ENCODE measurements at regions not wholly inside any gene's neighbourhood (a gene's known extent, or its start where the extent isn't known, plus 50 kb on each side); places are given as distances from the start of the nearest gene placed in this dataset.

DNA sequence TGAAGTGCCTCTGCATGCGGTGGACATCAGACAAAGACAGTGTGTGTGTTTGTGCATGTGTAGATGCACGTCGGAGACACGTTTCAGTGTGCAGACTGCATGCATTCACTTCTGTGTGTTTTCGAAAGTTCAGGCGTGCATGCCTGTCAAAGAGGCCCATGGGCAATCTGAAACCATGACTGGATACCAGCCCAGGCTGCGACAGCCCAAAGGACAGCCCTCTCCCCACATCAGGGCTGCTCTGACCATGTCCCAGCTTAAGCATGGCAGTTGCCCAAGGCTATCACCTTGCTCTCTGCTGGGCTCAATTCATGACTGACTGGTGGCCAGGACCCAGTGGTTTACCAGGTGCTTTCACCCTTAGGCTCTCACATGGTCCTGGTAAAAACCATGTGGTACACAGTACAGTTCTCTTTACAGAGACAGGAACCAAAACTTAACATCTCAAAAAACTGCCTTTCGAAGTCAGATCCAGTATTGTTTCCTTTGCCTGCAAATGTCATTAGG, 423.7 kb upstream of the CADM1 start:
- DNase-seq (ENCODE audit: low spot score): peak; percentile 23

DNA sequence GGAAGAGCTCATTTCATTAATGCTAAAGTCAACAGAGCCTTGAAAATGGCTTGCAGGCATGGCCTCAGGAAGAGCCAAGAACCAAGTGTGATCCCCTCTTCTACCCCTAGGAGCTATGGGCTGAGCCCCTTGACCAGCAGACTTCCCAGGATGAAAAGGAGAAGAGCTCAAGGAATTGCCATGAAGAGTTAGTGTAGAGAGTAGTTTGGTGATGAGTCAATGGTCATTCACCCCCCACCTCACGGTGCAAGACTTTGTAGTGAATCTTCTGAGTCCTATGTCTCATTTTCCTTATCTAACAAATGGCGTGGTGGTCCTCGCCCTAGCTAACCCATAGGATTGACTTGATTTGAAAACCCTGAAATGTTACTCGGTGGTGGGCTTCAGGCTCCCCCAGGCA, 422.4 kb upstream of the CADM1 start:
- DNase-seq (ENCODE audit: low spot score): no peak

DNA sequence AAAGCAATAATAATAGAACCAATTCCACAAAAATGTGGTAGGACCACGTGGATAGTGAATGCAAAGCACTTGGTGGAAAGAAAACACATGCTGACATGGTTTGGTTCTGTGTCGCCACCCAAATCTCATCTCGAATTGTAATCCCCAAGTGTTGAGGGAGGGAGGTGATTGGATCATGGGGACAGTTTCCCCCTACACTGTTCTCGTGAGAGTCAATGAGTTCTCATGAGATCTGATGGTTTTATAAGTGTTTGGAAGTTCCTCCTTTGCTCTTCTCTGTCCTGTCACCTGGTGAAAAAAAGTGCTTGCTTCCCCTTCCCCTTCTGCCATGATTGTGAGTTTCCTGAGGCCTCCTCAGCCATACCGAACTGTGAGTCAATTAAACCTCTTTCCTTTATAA, 421.9 kb upstream of the CADM1 start:
- DNase-seq (ENCODE audit: low spot score): no peak

DNA sequence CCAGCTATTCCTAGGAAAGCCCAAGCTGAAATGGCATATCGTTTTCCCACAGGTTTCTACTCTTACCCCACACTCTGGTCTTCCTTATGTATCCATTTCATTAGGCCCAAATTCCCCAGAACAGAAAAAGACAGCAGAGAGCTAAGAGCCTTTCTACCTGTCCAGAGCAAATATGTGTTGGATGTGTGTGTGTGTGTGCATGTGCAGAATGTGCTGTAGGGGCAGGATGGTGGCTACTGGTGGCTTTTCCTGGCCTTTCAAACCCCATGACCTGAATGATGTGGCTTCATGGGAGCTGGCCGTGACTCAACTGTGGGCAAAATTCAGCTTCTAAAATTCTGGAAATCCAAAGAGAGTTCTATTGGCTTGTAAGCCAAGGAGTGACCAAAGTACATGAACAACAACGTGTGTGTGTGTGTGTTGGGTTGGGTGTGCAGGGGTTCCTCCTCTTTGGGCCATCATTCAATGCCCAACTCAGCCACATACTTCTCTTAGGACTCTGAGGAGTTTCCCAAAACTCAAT, 421.4 kb upstream of the CADM1 start:
- no peak for DNase-seq (ENCODE audit: low spot score)

DNA sequence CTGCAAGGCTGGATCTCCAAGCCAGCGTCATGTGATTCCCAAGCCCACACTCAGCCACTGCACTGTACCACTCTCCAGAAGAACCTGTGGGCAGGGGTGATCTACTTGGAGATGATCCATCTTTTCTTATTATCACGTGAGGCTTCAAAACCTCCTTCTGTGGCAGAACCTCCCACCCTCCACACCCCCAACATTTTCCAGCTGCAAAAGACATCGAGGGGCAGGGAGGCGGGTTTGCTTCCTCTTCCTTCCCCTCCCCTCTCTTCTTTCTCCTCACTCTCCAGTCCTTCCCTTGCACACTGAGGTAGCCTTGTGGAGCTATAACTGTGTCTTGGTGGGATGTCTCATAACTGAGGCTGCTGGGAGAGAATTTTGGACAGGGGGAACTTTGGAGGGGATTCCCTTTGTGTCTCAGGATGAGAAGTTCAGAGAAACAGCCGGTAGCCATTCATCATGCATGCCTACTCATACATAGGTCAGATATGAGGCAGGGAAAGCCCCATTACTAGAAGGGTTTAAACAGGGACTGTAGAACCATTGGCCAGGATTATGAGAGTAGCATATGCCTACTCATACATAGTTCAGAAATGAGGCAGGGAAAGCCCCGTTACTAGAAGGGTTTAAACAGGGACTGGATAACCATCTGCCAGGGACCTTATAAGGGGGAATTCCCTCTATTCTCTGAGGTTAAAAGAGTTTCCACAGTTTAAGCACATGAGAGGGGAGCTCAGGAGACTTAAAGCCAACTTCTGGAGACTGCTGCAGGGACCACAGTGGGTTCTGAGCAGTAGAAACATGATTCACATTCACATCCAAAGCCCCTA, 420.7 kb upstream of the CADM1 start:
- no peak for DNase-seq (ENCODE audit: low spot score)

DNA sequence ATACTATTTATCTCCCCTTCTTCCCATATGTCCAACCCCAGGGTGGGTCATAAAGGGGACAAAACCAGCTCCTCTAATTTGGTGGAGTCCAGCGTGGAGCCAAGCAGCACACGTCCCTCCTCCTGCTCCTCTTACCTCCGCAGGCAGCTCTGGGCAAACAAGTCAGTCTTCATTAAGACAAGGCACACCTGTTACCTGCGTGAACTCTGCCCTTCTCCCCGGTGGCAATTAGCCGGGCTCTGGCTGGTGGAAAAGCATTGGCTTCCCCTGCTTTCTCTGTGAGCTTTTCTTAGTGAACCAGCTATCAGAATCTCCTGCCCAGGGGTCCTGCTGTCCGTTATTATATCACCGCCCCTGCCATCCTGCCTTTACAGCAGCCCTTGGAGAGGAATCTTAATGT, 418.7 kb upstream of the CADM1 start:
- DNase-seq (ENCODE audit: low spot score): no peak

DNA sequence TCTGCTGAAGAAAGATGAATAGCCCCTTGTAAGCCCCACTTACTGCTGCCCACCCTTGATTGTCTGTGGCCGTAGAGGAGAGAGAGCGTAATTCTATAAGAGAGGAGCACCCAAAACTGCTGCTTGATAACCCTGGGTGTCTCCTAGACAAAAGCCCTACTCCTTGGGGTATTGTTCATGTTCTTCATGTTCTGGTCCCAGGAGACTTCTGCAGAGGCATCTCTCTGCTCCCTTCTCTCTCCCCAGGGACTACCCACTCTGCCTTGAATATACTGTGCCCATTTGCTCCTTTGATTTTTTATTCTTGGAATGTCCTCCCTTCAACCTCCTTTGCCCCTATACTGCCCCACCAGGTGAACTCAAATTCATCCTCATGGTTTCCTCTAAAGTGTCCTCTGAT, 417.8 kb upstream of the CADM1 start:
- no peak for DNase-seq (ENCODE audit: low spot score)

DNA sequence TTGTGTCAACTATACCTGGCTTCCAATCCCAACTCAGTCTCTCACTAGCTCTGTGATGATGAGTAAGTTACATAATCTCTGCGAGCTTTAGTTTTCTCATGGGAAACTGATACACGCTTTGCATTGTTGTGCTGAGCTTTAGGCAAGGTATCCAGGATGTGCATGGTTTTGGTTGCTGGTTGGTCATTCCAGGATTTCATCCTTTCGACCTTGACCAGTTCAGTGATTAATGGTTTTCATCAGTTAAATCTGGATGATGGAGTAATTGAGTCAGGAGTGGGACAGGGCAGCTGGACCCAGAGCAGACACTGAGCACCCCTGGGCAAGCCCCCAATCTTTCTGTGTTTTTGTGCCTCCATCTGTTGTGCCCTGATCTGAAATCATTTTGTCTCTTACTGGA, 417.3 kb upstream of the CADM1 start:
- no peak for DNase-seq (ENCODE audit: low spot score)

DNA sequence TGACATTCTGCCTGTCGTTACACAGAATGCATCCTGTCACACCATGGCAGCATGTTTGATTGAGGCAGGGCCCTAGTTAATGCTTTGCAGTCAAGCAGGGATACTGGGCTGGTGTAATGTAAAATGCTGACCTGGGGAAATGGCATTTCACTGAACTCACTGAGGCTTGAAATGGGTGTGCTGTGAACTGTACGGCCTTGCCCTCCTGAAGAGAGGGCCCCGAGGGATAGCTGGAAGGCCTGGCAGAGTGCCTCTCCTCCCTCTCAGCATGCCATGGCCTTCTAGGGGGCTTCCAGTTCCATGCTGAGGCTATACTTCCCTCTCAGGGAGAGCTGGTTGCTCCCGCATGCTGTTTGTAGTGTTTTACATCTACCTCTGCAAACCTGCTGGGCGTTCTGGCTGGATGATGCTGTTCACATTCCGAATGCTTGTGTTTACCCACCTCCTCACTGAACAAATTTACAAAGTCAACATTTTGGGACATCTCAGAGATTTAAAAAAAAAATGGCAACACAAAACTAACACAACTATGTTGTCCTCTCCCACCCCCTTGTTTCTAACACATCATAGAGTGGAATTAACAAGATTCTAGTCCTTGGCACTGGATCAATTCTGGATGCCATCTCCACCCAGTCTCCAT, 416.7 kb upstream of the CADM1 start:
- DNase-seq (ENCODE audit: low spot score): no peak

DNA sequence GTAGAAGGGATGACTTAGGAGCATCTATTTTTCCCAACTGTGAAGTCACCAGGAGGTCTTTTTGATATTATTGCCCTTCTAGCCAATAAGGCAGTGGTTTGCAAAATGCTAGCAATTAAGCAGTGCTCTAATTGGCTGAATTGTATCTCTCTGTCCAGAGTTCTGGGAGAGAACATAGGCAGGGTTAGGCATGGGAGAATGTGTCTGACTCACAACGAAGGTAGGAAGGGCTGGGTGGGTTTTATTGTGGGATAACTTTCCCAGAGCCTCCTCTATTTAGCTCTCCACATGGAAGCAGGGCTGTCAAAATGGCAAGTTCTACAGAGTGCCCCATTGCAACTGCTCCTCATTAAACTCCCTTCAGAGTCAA, 415.9 kb upstream of the CADM1 start:
- DNase-seq (ENCODE audit: low spot score): no peak

DNA sequence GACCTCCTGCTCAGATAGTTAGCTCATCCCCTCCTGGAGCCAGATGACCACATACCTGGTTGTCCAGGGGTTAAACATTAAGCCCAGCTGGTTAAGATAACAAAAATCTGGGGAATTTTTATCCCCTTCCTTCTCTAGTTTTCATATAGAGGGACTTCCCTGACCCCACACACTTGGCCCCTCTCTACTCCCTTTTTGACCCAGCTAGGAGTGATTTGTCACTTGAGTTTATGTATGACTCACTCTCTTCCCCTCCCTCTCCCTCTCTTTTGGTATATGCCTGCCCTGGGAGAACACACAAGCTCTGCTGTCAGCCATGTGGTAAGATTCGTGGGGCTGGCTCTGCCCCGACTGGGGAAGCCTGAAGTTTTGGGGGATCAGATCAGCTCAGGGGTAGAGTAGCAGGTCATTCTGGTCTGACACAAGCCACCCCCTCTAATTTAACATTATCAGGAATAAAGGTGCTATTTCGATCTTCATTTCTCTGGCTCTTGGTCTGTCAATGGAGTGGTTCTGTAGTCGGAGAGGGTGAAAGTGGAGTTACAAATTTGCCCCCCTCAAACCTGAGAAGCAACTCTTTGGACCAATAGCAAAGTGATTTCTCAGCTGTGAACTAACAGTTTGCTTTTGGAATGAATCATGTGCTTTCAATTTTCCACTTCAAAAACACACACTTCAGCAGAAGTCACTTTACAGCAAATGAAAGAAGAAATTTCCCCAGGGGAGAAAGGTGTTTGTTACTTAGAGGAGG, 415.3 kb upstream of the CADM1 start:
- DNase-seq (ENCODE audit: low spot score): no peak

DNA sequence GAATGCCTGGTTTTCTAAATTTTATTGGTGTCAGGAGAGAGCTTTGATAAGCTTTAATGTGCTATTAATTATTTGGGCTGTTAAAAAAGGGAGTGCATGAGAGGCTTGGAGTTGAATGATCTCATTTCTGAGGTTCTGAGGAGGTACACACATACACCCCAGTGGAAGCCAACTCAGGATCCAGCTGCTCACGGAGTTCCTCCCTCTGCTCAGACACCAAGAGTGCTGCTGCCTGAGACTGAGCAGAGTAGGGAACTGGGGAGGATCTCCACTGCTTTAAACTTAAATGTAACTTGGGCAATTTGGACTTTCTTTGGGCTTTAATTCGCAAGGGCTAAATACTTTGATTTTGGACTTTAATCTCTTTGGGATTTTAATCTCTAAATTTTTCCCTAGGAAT, 414.4 kb upstream of the CADM1 start:
- no peak for DNase-seq (ENCODE audit: low spot score)

DNA sequence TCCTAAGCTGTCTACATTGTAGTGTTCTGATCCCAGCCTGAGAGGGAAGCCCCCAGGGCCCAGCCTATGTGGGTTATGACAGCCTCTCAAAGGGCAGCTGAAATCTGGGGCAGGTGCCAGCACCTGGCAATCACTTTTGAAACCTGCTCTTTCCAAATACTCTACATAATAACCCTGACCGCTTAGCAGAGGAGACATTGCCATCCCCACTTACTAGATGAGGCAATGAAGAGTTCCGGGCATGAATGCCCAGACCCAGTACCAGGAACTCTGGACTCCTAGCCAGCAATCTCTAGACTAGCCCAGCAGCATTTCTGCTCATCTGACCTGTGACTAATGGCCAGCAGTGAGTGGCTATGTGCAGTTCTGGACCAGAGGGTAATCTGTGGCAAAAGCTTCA, 412.4 kb upstream of the CADM1 start:
- no peak for DNase-seq (ENCODE audit: low spot score)

DNA sequence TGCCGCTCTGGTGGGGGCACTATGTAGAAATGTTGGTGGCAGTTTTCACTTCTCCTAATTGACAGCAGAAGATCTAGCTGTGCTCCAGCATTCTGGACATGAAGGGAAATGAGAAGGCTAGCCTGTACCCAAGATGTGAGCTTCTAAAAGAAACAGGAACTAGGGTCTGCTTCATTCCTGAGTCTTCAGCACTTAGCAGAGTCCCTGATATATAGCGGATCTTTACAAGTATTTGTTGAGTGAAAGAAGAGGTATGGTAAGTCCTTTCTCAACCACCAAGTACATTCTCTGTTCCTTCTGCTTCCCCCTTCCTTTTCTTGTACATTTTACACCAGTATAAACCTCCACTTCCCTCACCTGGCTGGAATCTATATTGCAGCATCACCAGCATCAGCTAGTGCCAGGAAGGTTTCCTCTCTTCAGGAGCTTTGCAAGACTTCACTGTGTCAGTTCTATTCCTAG, 408.3 kb upstream of the CADM1 start:
- peak; percentile 79 for DNase-seq (ENCODE audit: low spot score)

DNA sequence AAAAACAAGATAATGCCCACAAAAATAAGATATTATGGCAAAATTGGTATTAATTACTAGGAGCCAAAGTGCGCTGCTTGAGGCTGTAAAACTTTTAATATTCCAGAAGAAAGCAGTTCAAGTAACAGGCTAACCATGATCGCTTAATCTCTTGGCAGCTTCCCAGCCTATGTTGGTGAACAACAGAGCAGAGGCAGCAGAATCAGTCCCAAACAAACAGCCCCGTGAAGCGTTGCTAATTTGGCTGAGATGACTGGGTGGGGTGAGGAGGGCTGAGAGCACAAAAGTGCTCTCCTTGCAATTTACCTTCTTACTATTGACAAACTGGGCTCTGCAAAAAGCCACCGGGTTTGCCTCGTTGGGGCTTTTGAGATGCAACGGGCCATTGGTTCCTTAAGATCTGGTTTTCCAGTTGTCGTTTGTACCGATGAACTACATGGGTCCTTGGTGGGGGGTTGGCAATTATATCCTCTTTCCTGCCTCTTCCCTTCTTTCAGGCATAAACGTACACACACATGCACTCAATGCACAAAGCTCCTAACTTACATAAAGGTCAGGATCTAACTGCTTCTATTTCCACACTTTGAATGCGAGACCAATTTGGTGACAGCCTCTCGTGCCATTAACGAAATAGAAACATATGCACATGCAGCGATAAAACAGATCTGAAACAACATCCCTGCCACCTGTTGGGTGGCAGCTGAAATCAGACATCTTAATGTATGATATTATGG, 407.6 kb upstream of the CADM1 start:
- DNase-seq (ENCODE audit: low spot score): no peak

DNA sequence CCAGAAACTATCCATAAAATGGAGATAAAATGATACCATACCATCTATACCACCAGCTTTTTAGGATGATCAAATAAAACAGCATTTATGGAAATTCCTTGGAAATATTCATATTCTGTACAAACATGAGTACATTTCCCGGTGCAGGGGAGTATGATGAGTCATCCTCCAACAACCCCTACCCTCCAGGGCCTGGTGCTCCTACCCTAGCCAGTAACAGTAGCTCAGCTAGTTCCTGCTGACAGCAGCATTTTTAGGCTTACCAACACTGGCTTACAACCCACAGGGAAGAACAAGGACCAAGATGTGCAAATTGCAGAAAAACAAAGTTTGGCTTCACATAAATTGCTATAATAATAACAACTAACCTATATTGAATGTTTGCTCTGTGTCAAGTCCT, 406.2 kb upstream of the CADM1 start:
- DNase-seq (ENCODE audit: low spot score): no peak

DNA sequence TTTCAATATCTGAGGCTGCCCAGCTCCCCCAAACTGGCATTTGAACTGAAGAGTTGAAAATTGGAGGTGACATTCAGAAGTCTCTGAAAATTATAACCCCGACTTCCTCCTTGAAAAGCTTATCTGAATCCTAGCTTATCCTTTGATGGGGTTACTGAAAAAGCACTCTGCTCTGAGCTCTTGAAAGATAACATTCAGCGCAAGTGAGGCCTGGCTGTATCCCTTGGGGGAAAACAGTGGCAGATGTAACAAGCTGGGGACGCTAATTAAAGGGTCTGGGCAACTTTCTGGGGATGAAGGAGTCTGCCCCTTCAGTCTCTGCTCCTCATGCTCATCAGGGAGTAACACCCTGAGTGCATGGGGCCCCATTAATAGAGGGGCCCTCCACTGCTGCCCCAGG, 402.0 kb upstream of the CADM1 start:
- no peak for DNase-seq (ENCODE audit: low spot score)

DNA sequence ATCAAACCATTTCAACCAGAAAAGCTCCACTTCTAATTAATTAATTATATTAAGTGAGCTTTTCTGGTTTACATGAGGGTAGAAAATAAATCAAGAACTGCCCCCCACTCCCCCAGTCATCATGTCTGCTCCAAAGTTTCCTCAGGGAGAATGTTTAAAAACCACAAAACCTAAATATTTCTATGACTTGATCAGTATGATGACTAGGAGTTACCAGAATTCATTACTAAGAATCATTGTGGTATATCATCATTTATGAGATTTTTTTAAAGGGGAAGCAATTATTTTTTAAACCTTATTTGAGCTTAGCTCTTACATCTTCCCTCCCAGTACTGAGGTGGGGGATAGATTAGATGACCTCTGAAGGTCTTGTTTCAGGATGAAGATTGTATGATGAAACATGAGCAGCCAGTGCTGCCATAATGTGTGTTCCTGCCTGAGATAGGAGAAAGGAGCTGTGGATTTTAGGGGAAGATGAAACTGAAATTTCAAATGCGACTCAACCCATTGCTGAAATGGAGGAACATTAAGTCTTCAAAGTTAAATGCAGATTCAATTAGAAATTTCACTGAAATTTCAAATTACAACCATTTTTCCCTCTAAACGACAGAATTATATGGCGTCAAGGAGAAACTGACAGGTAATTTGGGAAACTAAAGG, 401.3 kb upstream of the CADM1 start:
- no peak for DNase-seq (ENCODE audit: low spot score)

DNA sequence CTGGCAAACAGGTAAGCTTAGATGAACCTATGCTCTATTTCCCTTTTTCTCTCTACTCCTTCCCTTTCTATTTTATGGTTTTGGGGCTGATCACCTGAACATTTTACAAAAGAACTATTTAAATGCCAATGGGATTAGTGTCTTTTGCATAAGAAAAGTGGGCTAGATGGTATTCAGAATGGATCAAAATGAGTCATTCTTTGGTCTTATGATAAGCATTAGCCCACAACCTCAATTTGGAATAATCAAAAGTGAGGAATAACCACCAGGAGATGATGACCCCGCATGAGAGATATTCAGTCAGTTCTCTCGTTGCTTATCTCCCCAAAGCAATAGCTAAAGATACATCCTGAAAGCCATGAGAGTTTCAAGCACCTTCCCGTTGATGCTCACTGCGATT, 399.0 kb upstream of the CADM1 start:
- no peak for DNase-seq (ENCODE audit: low spot score)

DNA sequence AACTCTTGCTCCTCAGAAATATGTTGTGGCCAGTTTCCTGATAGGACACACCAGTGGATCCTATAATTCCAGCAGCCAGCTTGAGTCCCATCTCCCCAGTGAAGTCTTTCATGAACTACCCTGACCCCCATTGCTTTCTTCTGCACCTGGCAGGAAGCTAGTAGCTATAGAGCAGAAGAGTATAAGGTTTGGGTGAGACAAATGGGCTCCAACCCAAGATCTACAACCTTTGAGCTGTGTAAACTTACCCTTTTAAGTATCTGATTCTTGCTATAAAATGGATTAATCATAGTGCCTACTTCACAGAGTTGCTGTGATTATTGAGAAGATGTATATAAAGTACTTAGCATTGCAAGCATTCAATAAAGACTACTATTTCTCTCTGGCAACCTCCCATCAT, 396.9 kb upstream of the CADM1 start:
- no peak for DNase-seq (ENCODE audit: low spot score)

DNA sequence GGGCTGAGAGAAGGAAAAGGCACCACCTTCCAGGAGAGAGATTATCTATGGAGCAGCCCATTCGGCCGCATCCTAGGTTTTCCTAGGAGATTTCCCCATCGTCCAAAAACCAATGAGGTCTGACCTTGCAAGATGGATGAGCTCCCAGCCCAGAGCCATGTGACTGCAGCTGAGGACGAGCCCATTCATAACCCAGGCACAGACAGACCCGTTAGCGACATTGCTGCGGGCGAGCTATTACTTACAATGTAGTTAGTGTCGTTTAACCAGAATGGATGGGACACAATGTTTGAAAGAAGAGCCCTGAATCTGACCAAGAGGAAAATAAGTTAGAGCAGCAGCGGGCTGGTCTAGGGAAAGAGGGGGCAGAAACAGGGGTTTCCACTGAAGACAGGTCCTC, 395.9 kb upstream of the CADM1 start:
- DNase-seq (ENCODE audit: low spot score): no peak
